Sigmoid colon (tissue), 6 donors: ENCODE measurements at regions not wholly inside any gene's neighbourhood (a gene's known extent, or its start where the extent isn't known, plus 50 kb on each side); places are given as distances from the start of the nearest gene placed in this dataset.
"Not testable (repeated sequence)": the region's sequence is repeated elsewhere in the genome, so short reads cannot be mapped to it uniquely, and the experiment has no call there.

Experiments
- DNase-seq: peaks from one replicate; pipeline ENCODE4 v3.0.0-alpha.2; 2019
- H3K27ac ChIP-seq, 4 donors: fragments of 200-600 bp; sonication (generic); one replicate each; pipeline ENCODE4 v1.5.1; 2016 to 2019; ENCODE audit warnings: mild to moderate bottlenecking in 1 of 4
- H3K27me3 ChIP-seq, 3 donors: fragments of 200-600 bp; sonication (generic); one replicate each; pipeline ENCODE4 v1.5.1; 2019; ENCODE audit warnings: mild to moderate bottlenecking in 1 of 3
- H3K36me3 ChIP-seq, 4 donors: fragments of 200-600 bp; sonication (generic); one replicate each; pipeline ENCODE4 v1.5.1; 2016 to 2019
- H3K4me1 ChIP-seq, 4 donors: fragments of 200-600 bp; sonication (generic); one replicate each; pipeline ENCODE4 v1.5.1; 2017 to 2019
- H3K4me3 ChIP-seq, 4 donors: fragments of 200-600 bp; sonication (generic); one replicate each; pipeline ENCODE4 v1.5.1; 2017 to 2019; ENCODE audit warnings: mild to moderate bottlenecking in 2 of 4, moderate library complexity in 1 of 4
- H3K9me3 ChIP-seq, 4 donors: fragments of 200-600 bp in 3 of 4; sonication (generic) in 3 of 4; one replicate each; pipeline versions ENCODE4 v1.5.1 to v1.6.1; 2013 to 2019
- CTCF ChIP-seq, 4 experiments: fragments of 450-650 bp in 3 of 4; fragments of 200-600 bp in 1 of 4; IDR thresholded peaks; one replicate each; pipeline ENCODE4 v1.5.1; 2016 to 2019; ENCODE audit warnings: antibody characterized with exemption in 4 of 4, mild to moderate bottlenecking in 3 of 4, moderate library complexity in 2 of 4
- EP300 ChIP-seq, 4 donors: sonication (generic); formaldehyde crosslinking; IDR thresholded peaks; one replicate each; pipeline ENCODE4 v1.6.1; 2017; ENCODE audit warnings: antibody characterized with exemption in 4 of 4
- POLR2A ChIP-seq, 2 donors: fragments of 450-650 bp; IDR thresholded peaks; one replicate each; pipeline ENCODE4 v1.6.1; 2016; ENCODE audit warnings: antibody characterized with exemption in 2 of 2, mild to moderate bottlenecking in 2 of 2, moderate library complexity in 2 of 2
- POLR2AphosphoS5 ChIP-seq, 4 donors: sonication (generic); formaldehyde crosslinking; IDR thresholded peaks; one replicate each; pipeline ENCODE4 v1.6.1; 2017; ENCODE audit warnings: antibody characterized with exemption in 4 of 4
- WGBS, 2 donors: extraction: QIAGEN DNeasy Blood & Tissue Kit; methylation state at CpG; one replicate each; pipeline ENCODE4 v1.1.7; 2013; 5-methylcytosine and 5-hydroxymethylcytosine counted together
- intact Hi-C: fragments of 100-400 bp; cut with DNase I; formaldehyde crosslinking; loops from one replicate; pipeline ENCODE4 v1.15.1; 2023
- donor health status: healthy with polysubstance abuse.
- donor health status: healthy.

GRCh38 chr7:35971133-35971891 lies 170.5 kb downstream of the SEPTIN7 start:
- H3K27ac ChIP-seq: no peak overlapping the region
- DNase-seq: no peak
- TF ChIP-seq EP300 (IDR thresholded peaks at IDR 0.05): no peak
- TF ChIP-seq POLR2AphosphoS5 (IDR thresholded peaks at IDR 0.05): no peak
- H3K4me3 ChIP-seq: peak overlapping the region in 1 of 4 donors; percentile 30
- intact Hi-C loops: no loop called here
- no peaks in the 10 kb centered on the region for H3K36me3 ChIP-seq
- peaks cover 0 to 6% (median 2%) of the 10 kb centered on the region in 4 donors for H3K4me1 ChIP-seq
- 29 to 35% methylated on average over 55 of the region's 55 CpGs for WGBS, 2 donors
- no peaks in the 10 kb centered on the region for H3K9me3 ChIP-seq
- peaks cover 0 to 19% (median 0%) of the 10 kb centered on the region in 3 donors for H3K27me3 ChIP-seq

- intact Hi-C loops: loop anchor here (1.0 to 5.0 kb wide), 2 partner anchors 59 to 269 kb away; no protein-coding TSS in a partner anchor
- Histone ChIP-seq H3K4me3 (no peak overlapping the region), H3K27ac (no peak overlapping the region), H3K27me3 (peaks cover 0 to 14% (median 0%) of the 10 kb centered on the region in 3 donors), H3K9me3 (no peaks in the 10 kb centered on the region), H3K4me1 (peaks cover 0 to 6% (median 0%) of the 10 kb centered on the region in 4 donors), H3K36me3 (no peaks in the 10 kb centered on the region)
- no peak for DNase-seq
- 6 to 7% methylated on average over 1 of the region's 1 CpG for WGBS, 2 donors
- no peak for TF ChIP-seq POLR2AphosphoS5 (IDR thresholded peaks at IDR 0.05)
- peak; percentile 27 to 84 (median 68) for TF ChIP-seq CTCF (IDR thresholded peaks at IDR 0.05)
- no peak for TF ChIP-seq POLR2A (IDR thresholded peaks at IDR 0.05)
- no peak for TF ChIP-seq EP300 (IDR thresholded peaks at IDR 0.05)
Measured at GRCh38 chr7:35975851-35976454, 175.1 kb downstream of the SEPTIN7 start.

GRCh38 chr7:35978816-35979640 lies 174.0 kb upstream of the EEPD1 start:
- H3K27me3 ChIP-seq, DNase-seq, H3K27ac ChIP-seq, H3K9me3 ChIP-seq, H3K4me1 ChIP-seq, H3K36me3 ChIP-seq, H3K4me3 ChIP-seq: not testable (repeated sequence)
- intact Hi-C loops: loop anchor here (5.0 kb wide), 1 partner anchor 272 kb away; no protein-coding TSS in a partner anchor
- 75 to 82% methylated on average over 8 of the region's 8 CpGs for WGBS, 2 donors

- no peak for DNase-seq
- H3K36me3 ChIP-seq: no peaks in the 10 kb centered on the region
- peaks cover 0 to 4% (median 0%) of the 10 kb centered on the region in 4 donors for H3K4me1 ChIP-seq
- intact Hi-C loops: no loop called here
- no peak overlapping the region for H3K4me3 ChIP-seq
- no peaks in the 10 kb centered on the region for H3K9me3 ChIP-seq
- no peak overlapping the region for H3K27ac ChIP-seq
- whole genome bisulfite sequencing, 2 donors: 94 to 95% methylated on average over 27 of the region's 27 CpGs
- no peaks in the 10 kb centered on the region for H3K27me3 ChIP-seq
- TF ChIP-seq POLR2A (IDR thresholded peaks at IDR 0.05) (no peak), EP300 (IDR thresholded peaks at IDR 0.05) (no peak), CTCF (IDR thresholded peaks at IDR 0.05) (no peak)
Measured at GRCh38 chr7:35982600-35982999, 170.5 kb upstream of the EEPD1 start.

GRCh38 chr7:35983626-35984025 lies 169.4 kb upstream of the EEPD1 start:
- Histone ChIP-seq H3K4me1 (peaks cover 0 to 12% (median 8%) of the 10 kb centered on the region in 4 donors), H3K9me3 (no peaks in the 10 kb centered on the region), H3K36me3 (no peaks in the 10 kb centered on the region), H3K4me3 (no peak overlapping the region), H3K27ac (no peak overlapping the region), H3K27me3 (no peaks in the 10 kb centered on the region)
- intact Hi-C loops: no loop called here
- 92 to 94% methylated on average over 5 of the region's 5 CpGs for WGBS, 2 donors
- TF ChIP-seq POLR2A (IDR thresholded peaks at IDR 0.05): no peak
- no peak for TF ChIP-seq EP300 (IDR thresholded peaks at IDR 0.05)
- DNase-seq: no peak
